ENCODE measurements at regions not wholly inside any gene's neighbourhood (a gene's known extent, or its start where the extent isn't known, plus 50 kb on each side); places are given as distances from the start of the nearest gene placed in this dataset.

DNA sequence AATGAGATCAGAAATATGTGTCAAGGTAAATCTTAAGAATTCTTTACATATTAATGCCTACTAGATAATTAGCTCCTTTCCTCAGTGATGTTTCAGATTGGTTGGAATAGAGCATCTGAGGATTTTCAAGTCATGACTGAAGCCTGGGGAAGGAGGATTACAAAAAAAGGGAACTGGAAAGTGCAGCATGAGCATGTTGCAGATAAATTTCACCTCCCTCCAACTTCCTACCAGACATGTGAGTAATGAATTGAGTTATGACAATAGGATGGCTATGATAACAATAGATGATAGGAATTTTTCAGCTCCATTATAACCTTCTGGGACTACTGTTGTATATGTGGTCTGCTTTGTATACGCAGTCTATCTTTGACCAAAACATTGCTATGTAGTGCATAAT lies 104.2 kb upstream of the RAB18 start:
- TF ChIP-seq, protein P1, sequence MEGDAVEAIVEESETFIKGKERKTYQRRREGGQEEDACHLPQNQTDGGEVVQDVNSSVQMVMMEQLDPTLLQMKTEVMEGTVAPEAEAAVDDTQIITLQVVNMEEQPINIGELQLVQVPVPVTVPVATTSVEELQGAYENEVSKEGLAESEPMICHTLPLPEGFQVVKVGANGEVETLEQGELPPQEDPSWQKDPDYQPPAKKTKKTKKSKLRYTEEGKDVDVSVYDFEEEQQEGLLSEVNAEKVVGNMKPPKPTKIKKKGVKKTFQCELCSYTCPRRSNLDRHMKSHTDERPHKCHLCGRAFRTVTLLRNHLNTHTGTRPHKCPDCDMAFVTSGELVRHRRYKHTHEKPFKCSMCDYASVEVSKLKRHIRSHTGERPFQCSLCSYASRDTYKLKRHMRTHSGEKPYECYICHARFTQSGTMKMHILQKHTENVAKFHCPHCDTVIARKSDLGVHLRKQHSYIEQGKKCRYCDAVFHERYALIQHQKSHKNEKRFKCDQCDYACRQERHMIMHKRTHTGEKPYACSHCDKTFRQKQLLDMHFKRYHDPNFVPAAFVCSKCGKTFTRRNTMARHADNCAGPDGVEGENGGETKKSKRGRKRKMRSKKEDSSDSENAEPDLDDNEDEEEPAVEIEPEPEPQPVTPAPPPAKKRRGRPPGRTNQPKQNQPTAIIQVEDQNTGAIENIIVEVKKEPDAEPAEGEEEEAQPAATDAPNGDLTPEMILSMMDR (IDR thresholded peaks at IDR 0.05) = no peak

GRCh38 chr10:27393961-27394360 lies 110.1 kb upstream of the RAB18 start:
- Histone ChIP-seq H3K4me3 (no peak overlapping the region), H3K27ac (no peak overlapping the region), H3K9me3 (no peaks in the 10 kb centered on the region), H3K4me1 (no peaks in the 10 kb centered on the region), H3K36me3 (no peaks in the 10 kb centered on the region), H3K27me3 (no peaks in the 10 kb centered on the region)
- no peak for DNase-seq (ENCODE audit: low spot score)
- TF ChIP-seq, protein P1 (IDR thresholded peaks at IDR 0.05) = no peak

More for the DNA sequence above, 104.2 kb upstream of the RAB18 start:
- DNase-seq (ENCODE audit: low spot score) = no peak
- Histone ChIP-seq H3K27ac (no peak overlapping the region), H3K27me3 (no peaks in the 10 kb centered on the region), H3K4me3 (no peak overlapping the region), H3K36me3 (no peaks in the 10 kb centered on the region), H3K4me1 (no peaks in the 10 kb centered on the region), H3K9me3 (no peaks in the 10 kb centered on the region)

GRCh38 chr10:27392606-27393005 lies 111.5 kb upstream of the RAB18 start:
- H3K27ac ChIP-seq = no peak overlapping the region
- no peaks in the 10 kb centered on the region for H3K9me3 ChIP-seq
- no peaks in the 10 kb centered on the region for H3K4me1 ChIP-seq
- H3K36me3 ChIP-seq = no peaks in the 10 kb centered on the region
- no peak overlapping the region for H3K4me3 ChIP-seq
- TF ChIP-seq, protein P1 (IDR thresholded peaks at IDR 0.05) = no peak
- no peaks in the 10 kb centered on the region for H3K27me3 ChIP-seq
- no peak for DNase-seq (ENCODE audit: low spot score)

DNA sequence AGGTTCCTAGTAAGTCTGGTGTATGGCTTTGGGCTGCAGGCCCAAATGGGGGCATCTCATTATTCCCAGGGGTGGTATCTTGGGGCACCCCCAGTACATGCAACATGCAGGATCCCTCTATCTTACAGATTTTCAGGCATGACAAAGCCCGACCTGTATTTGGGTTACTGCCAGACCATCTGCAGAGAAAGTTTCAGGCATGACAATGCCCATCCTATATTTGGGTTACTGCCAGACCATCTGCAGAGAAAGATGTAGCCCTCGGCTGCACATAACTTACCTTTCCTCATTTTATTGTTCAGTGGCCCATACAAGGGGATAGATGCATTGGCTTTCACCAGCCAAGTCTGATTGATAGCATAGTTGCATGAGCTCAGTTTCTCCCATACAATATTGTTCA lies 112.2 kb upstream of the RAB18 start:
- no peaks in the 10 kb centered on the region for H3K9me3 ChIP-seq
- H3K27me3 ChIP-seq = no peaks in the 10 kb centered on the region
- H3K36me3 ChIP-seq = no peaks in the 10 kb centered on the region
- H3K4me1 ChIP-seq = no peaks in the 10 kb centered on the region
- no peak overlapping the region for H3K27ac ChIP-seq
- no peak overlapping the region for H3K4me3 ChIP-seq
- TF ChIP-seq, protein P1 (IDR thresholded peaks at IDR 0.05) = no peak
- DNase-seq (ENCODE audit: low spot score) = no peak

GRCh38 chr10:27391325-27391724 lies 112.8 kb upstream of the RAB18 start:
- TF ChIP-seq, protein P1 (IDR thresholded peaks at IDR 0.05) = no peak
- Histone ChIP-seq H3K9me3 (no peaks in the 10 kb centered on the region), H3K36me3 (no peaks in the 10 kb centered on the region), H3K4me1 (no peaks in the 10 kb centered on the region), H3K4me3 (no peak overlapping the region), H3K27me3 (no peaks in the 10 kb centered on the region), H3K27ac (no peak overlapping the region)
- DNase-seq (ENCODE audit: low spot score) = no peak

GRCh38 chr10:27390681-27391080 lies 113.4 kb upstream of the RAB18 start:
- TF ChIP-seq, protein P1 (IDR thresholded peaks at IDR 0.05) = no peak
- H3K27me3 ChIP-seq = no peaks in the 10 kb centered on the region
- DNase-seq (ENCODE audit: low spot score) = no peak
- no peaks in the 10 kb centered on the region for H3K9me3 ChIP-seq
- H3K27ac ChIP-seq = no peak overlapping the region
- H3K4me1 ChIP-seq = no peaks in the 10 kb centered on the region
- H3K36me3 ChIP-seq = no peaks in the 10 kb centered on the region
- no peak overlapping the region for H3K4me3 ChIP-seq

Measured in right atrium auricular region (tissue), 2 donors.